Mononuclear cell (primary cell): ENCODE measurements at regions not wholly inside any gene's neighbourhood (a gene's known extent, or its start where the extent isn't known, plus 50 kb on each side); places are given as distances from the start of the nearest gene placed in this dataset.

Source experiments
- H3K27me3 ChIP-seq: 2 replicates; pipeline ENCODE4 v1.6.0; 2011; ENCODE audit warnings: low read length, control low read depth; ENCODE audit not compliant: insufficient read depth
- H3K4me1 ChIP-seq: 2 replicates; pipeline ENCODE4 v1.5.1; 2011; ENCODE audit warnings: mild to moderate bottlenecking, low read length, control low read depth; ENCODE audit not compliant: insufficient read depth
- H3K4me3 ChIP-seq: 2 replicates; pipeline ENCODE4 v1.5.1; 2011; ENCODE audit warnings: mild to moderate bottlenecking, low read length, moderate library complexity
- H3K9me3 ChIP-seq: 2 replicates; pipeline ENCODE4 v1.5.1; 2011; ENCODE audit warnings: low read depth, mild to moderate bottlenecking, control low read depth, low read length

GRCh38 chr9:84145031-84145430 lies 164.4 kb downstream of the RMI1 start:
- no peaks in the 10 kb centered on the region for H3K9me3 ChIP-seq
- peaks cover 33% of the 10 kb centered on the region for H3K27me3 ChIP-seq
- H3K4me1 ChIP-seq, result peaks cover 18% of the 10 kb centered on the region
- no peak overlapping the region for H3K4me3 ChIP-seq

- Histone ChIP-seq H3K4me3 (no peak overlapping the region), H3K9me3 (no peaks in the 10 kb centered on the region), H3K27me3 (peaks cover 25% of the 10 kb centered on the region), H3K4me1 (peaks cover 12% of the 10 kb centered on the region)
These were observed 165.2 kb downstream of the RMI1 start for GRCh38 chr9:84145780-84146179.

- Histone ChIP-seq H3K27me3 (peaks cover 12% of the 10 kb centered on the region), H3K9me3 (no peaks in the 10 kb centered on the region), H3K4me3 (no peak overlapping the region), H3K4me1 (peaks cover 8% of the 10 kb centered on the region)
These were observed 166.5 kb downstream of the RMI1 start for GRCh38 chr9:84146893-84147710.

- H3K4me1 ChIP-seq, result peaks cover 8% of the 10 kb centered on the region
- H3K4me3 ChIP-seq, result no peak overlapping the region
- H3K27me3 ChIP-seq, result no peaks in the 10 kb centered on the region
- H3K9me3 ChIP-seq, result no peaks in the 10 kb centered on the region
These were observed 170.6 kb downstream of the RMI1 start for GRCh38 chr9:84151236-84151635.

DNA sequence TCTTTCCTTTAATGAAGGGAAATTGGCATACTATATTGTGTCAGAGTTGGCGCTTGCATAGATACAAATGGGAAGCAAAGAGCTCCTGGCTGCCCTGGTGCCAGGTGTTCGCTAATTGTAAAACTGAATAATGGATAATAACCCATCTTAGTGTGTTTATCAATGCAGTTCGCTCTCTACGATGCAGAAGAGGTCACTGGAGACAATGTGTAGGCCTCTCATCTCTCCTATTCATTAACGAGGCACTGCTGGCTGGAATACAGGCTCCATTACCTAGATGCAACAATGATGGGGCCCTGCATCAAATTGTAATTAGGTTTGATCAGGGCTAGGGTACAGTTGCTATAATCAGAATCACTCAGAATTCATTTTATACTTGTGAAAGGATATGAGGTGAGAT lies 171.0 kb downstream of the RMI1 start:
- no peaks in the 10 kb centered on the region for H3K9me3 ChIP-seq
- H3K4me3 ChIP-seq, result no peak overlapping the region
- peaks cover 7% of the 10 kb centered on the region for H3K4me1 ChIP-seq
- no peaks in the 10 kb centered on the region for H3K27me3 ChIP-seq

DNA sequence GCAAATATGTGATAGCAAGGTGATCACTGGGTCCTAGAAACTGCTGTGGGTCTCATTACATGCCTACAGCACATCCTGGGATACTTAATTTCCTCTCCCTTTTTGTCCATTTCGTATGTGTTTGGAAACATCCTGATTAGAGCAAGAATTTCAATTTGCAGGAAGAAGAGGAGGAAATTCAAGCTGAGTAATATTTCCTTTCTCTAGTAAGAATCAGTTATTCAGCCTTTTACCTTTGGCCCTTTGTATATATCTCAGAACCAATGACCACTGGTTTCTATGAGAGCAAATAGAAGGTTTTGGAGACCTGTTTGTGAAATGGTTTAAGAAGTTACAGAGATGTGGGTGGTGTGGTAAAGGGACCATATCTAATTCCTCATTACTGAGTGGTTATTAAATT lies 171.6 kb downstream of the RMI1 start:
- H3K4me3 ChIP-seq, result no peak overlapping the region
- no peaks in the 10 kb centered on the region for H3K9me3 ChIP-seq
- no peaks in the 10 kb centered on the region for H3K27me3 ChIP-seq
- H3K4me1 ChIP-seq, result peaks cover 2% of the 10 kb centered on the region

- Histone ChIP-seq H3K9me3 (no peaks in the 10 kb centered on the region), H3K4me3 (no peak overlapping the region), H3K27me3 (peaks cover 4% of the 10 kb centered on the region), H3K4me1 (no peaks in the 10 kb centered on the region)
These were observed 173.3 kb downstream of the RMI1 start for GRCh38 chr9:84153885-84154284.

DNA sequence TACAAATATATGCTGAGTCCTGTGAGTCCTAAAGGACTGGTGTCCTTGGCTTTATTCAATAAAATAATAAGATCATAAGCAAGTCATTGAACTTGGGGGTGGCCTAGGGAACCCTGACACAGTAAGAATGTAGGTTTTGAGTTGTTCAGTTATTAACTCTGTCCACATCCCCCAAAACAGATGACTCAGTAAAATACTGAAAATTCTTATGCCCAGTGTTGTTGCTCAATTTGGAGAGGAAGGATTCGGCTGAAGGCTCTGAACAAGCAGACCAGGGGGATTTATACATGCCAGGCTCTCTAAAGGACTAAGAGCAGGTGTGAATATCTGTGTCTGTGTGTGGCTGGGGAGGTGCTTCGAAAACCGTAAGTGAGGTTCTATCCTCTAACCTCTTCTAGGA lies 173.7 kb downstream of the RMI1 start:
- Histone ChIP-seq H3K4me3 (no peak overlapping the region), H3K27me3 (peaks cover 7% of the 10 kb centered on the region), H3K9me3 (no peaks in the 10 kb centered on the region), H3K4me1 (no peaks in the 10 kb centered on the region)

DNA sequence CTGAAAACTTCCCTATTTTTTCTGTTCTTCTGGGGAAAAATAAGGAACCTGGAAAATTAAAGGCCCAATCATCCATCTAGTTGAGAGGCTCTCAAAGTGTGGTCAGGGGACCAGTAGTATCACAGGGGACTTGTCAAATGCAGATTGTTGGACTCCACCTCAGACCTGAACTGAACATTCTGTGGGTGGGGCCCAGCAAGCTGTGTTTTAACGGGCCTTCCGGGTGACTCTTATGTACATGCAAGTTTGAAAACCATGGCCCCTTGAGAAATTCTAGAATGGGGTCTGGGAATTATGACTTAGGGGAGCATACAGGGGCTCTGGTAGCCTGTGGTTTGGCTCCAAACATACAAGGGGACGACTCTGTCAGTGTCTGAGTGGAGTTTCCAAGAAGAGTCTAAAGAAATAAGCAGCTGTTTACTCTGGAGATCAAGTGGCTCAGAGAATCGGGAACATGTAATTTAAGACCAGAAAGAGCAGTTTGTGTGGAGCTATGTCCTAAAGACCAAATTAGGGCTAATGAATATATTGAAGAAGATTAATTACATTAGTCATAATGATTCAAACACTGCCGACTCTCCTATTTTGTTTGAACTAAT lies 177.4 kb downstream of the SLC28A3 start:
- Histone ChIP-seq H3K9me3 (no peaks in the 10 kb centered on the region), H3K4me1 (no peaks in the 10 kb centered on the region), H3K4me3 (no peak overlapping the region), H3K27me3 (peaks cover 6% of the 10 kb centered on the region)

- Histone ChIP-seq H3K27me3 (no peaks in the 10 kb centered on the region), H3K4me3 (no peak overlapping the region), H3K4me1 (no peaks in the 10 kb centered on the region), H3K9me3 (no peaks in the 10 kb centered on the region)
These were observed 173.7 kb downstream of the SLC28A3 start for GRCh38 chr9:84166891-84167290.

DNA sequence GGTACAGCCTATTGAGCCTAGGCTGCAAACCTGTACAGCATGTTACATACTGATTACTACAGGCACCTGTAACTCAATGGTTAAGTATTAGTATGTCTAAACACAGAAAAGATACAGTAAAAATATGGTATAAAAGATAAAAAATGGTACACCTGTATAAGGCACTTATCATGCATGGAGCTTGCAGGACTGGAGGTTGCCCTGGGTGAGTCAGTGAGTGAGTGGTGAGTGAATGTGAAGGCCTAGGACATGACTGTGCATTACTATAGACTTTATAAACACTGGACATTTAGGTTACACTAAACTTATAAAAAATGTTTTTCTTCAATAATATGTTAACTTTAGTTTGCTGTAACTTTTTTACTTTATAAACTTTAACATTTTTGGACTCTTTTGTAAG lies 171.3 kb downstream of the SLC28A3 start:
- no peaks in the 10 kb centered on the region for H3K9me3 ChIP-seq
- peaks cover 5% of the 10 kb centered on the region for H3K4me1 ChIP-seq
- H3K4me3 ChIP-seq, result no peak overlapping the region
- no peaks in the 10 kb centered on the region for H3K27me3 ChIP-seq

- Histone ChIP-seq H3K4me1 (peaks cover 14% of the 10 kb centered on the region), H3K27me3 (no peaks in the 10 kb centered on the region), H3K9me3 (no peaks in the 10 kb centered on the region), H3K4me3 (no peak overlapping the region)
These were observed 169.9 kb downstream of the SLC28A3 start for GRCh38 chr9:84170521-84171141.

DNA sequence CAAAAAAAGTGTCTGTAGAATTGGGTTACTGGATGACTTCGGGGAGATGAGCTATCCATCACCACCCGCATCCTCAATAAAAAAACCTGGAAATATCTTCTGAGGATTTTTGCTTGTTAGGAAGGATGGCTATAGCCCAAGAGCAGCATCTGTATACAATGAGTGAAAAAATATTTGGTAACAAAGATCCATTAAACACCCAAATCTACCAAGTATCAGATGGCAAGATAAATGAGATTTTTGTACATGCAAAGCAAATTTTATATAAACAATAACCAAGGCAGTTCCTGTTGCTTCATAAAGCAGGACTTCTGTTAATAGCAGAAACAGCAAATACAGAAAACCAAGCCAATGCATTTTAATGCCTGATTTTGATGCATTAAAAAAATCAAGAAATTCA lies 166.6 kb downstream of the SLC28A3 start:
- peaks cover 14% of the 10 kb centered on the region for H3K4me1 ChIP-seq
- H3K4me3 ChIP-seq, result no peak overlapping the region

GRCh38 chr9:84174486-84174885 lies 166.1 kb downstream of the SLC28A3 start:
- Histone ChIP-seq H3K4me1 (peaks cover 14% of the 10 kb centered on the region), H3K27me3 (no peaks in the 10 kb centered on the region), H3K9me3 (no peaks in the 10 kb centered on the region), H3K4me3 (no peak overlapping the region)

More for the DNA sequence above, 166.6 kb downstream of the SLC28A3 start:
- Histone ChIP-seq H3K27me3 (no peaks in the 10 kb centered on the region), H3K9me3 (no peaks in the 10 kb centered on the region)

DNA sequence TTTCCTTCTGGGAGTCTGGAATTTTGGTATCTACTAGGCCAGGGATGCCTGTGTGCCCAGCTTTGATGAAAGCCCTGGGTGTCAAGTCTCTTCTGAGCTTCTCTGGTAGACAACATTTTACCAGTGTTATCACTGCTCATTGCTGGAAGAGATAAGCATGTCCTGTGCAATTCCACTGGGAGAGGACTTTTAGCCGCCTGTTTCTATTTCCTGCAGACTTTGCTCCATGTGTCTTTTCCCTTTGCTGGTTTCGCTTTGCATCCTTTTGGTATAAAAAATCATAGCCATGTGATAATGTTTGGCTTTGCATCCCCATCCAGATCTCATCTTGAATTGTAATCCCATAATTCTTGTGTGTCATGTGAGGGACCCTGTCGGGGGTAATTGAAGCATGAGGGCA lies 163.2 kb downstream of the SLC28A3 start:
- Histone ChIP-seq H3K4me3 (no peak overlapping the region), H3K27me3 (no peaks in the 10 kb centered on the region), H3K9me3 (no peaks in the 10 kb centered on the region), H3K4me1 (peaks cover 14% of the 10 kb centered on the region)
